GM18873 (cell line): ENCODE measurements at regions not wholly inside any gene's neighbourhood (a gene's known extent, or its start where the extent isn't known, plus 50 kb on each side); places are given as distances from the start of the nearest gene placed in this dataset.
"Not testable (repeated sequence)": the region's sequence is repeated elsewhere in the genome, so short reads cannot be mapped to it uniquely, and the experiment has no call there.

Experiments used
- ATAC-seq: cut with Tn5 transposase; IDR thresholded peaks from one replicate; pipeline ENCODE4 v1.9.1; 2021; ENCODE audit warnings: mild to moderate bottlenecking, moderate library complexity, moderate number of reproducible peaks; ENCODE audit not compliant: unreplicated experiment, low FRiP score

DNA sequence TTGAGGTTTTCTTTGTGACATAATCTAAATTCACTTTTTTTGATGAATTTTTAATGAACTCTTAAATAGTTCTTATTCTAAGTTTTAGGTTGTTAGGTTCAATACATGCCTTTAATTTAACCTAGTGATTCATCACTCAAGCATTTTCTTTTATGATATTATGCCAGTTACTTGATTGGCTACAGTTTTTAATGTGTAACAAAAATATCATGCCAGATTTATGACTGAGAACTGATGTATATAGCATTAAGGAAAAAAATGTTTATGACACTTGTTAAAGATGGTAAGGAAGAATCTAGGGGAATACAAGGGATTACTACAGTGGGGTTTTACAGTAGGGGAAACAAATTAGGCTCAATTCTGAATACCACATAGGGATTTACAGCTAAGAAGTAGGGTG, 103.1 kb downstream of the VGLL3 start:
- no peak for ATAC-seq

DNA sequence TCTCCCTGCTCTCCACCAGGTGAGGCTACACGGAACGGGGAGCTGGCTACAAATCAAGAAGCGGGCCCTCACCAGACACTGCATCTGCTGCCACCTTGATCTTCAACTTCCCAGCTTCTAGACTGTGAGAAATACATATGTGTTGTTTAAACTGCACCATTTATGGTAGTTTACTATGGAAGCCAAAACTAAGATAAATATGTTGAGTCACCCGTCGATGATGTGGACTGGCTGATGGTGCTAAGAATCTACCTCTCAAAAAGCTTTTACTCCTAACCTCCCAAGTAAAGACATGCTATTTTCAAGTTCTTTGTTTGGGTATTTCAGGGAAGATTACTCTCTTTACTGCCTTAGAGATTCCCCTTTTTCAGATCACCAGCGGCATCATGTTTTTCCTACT, 110.9 kb downstream of the VGLL3 start:
- no peak for ATAC-seq

DNA sequence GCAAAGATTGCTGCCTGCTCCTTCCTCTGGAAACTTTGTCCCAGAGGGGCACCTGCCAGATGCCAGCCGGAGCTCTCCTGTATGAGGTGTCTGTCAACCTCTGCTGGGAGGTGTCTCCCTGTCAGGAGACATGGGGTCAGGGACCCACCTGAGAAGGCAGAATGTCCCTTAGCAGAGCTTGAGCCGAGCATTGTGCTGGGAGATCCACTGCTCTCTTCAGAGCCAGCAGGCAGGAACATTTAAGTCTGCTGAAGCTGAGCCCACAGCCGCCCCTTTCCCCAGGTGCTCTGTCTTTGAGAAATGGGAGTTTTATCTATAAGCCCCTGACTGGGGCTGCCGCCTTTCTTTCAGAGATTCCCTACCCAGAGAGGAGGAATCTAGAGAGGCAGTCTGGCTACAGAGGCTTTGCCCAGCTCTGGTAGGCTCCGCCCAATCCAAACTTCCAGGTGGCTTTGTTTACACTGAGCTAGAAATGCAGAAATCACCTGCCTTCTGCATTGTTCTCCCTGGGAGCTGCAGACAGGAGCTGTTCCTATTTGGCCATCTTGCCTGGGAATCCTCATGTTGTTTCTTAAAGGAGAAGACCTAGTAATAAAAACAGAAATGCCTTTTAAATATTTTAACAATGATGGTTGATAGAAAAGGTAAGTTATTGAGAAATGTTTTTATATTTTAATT, 114.3 kb downstream of the VGLL3 start:
- not testable (repeated sequence) for ATAC-seq

GRCh38 chr3:86874790-86875189, 116.2 kb downstream of the VGLL3 start:
- ATAC-seq, result not testable (repeated sequence)

- ATAC-seq, result no peak
Measured at GRCh38 chr3:86869566-86869965, 121.4 kb downstream of the VGLL3 start.

DNA sequence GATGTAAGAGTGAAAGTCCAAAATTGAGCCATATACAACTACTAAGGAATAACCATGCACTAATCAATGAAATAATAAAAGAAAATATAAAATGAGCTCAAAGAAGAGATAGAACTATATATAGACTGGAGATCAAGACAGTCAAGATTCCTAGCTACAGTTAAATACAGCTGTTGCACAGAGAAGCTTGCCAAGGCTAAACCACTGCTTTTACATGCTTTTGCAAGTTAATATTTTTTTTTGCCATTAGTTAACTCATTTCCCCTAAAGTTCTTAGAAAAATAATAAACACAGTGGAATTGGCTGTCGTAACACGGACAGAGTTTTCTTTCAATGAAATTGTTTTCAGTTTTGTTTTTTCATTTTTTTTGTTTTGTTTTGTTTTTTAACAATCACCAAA, 123.0 kb downstream of the VGLL3 start:
- ATAC-seq, result no peak

DNA sequence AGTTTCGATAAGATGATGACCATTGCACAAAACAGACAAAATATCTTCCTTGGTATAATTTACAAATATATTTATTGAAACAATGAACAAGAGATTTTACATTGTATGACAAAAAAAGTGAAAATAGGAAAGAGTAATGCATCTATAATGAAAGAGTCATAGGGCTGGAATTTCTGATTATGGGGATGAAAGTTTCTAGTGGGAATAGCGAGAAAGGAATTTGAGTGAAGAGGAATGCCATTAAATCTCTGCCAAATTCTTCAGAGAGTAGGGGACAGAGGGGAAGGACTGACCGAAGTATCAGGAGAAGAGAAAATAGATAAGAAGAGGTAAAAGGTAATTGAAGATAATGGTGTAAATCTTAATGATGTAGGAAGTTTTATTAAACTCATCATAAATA, 125.4 kb downstream of the VGLL3 start:
- ATAC-seq, result no peak

- ATAC-seq, result no peak
Measured at GRCh38 chr3:86856711-86857110, 134.2 kb downstream of the VGLL3 start.

- ATAC-seq, result no peak
Measured at GRCh38 chr3:86849991-86850390, 141.0 kb downstream of the VGLL3 start.

DNA sequence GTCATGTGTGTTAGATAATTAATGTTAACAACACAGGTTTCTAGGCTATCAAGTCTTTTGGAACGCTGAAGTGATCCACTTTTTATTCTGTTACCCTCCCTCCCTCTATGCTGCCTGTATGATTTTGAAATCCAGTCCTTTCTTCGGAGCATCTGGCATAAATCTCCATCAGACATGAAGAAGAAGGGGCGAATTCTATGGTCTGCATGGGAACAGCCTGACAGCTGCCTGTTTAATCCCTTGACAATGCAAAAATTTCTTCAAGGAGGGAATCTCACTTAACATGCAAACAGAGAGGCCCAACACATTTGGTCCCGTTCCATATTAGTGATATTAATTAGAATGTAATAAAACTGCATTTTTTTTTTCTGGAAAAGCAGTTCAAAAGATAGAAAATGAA, 145.2 kb downstream of the VGLL3 start:
- ATAC-seq, result no peak

- no peak for ATAC-seq
Measured at GRCh38 chr3:86838927-86839326, 152.0 kb downstream of the VGLL3 start.

DNA sequence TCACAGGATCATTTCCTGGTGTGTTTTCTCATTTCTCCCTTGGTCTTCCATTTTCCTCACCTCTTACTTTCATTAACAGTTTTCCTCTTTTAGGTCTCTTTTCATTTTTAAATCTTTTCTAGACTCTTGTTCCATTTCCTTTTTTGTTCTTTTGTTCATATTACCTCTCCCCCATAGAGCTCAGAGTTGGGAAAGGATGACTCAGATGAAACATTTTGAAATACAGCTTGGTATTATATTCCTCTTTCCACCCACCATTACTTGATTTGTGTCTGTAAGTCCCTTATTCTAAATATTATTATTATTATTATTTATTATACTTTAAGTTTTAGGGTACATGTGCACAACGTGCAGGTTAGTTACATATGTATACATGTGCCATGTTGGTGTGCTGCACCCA, 153.1 kb downstream of the VGLL3 start:
- ATAC-seq, result no peak

GRCh38 chr3:86830566-86830965, 160.4 kb downstream of the VGLL3 start:
- ATAC-seq, result no peak

DNA sequence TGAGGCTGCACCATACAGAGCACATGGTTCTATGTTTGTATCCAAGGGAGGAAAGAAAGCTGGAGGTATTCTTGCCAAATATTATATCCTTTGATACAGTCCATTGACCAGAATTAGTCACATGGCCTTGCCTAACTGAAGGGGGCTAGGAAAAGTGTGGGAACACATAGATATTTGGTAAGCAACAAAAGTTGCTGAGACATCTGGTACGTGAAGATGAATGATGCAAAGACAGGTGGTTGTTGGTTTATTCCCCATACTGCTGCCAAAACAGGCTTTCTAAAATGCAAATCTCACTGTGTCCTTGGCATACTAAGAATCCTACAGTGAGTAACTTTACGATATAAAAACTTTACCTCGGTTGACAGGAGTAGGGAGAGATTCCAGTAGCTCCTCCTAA, 162.2 kb downstream of the VGLL3 start:
- no peak for ATAC-seq

DNA sequence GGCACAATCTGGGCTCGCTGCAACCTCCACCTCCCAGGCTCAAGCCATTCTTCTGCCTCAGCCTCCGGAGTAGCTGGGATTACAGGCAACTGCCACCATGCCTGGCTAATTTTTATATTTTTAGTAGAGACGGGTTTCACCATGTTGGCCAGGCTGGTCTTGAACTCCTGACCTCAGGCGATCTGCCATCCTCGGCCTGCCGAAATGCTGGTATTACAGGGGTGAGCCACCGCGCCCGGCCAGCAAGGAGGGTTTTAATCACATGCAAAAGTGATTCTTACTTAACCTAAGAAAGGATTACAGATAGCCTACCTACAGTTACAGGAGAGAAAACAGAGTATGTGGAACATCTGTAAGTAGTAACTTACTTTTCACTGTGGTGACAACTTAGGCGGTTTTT, 163.4 kb downstream of the VGLL3 start:
- ATAC-seq, result not testable (repeated sequence)

DNA sequence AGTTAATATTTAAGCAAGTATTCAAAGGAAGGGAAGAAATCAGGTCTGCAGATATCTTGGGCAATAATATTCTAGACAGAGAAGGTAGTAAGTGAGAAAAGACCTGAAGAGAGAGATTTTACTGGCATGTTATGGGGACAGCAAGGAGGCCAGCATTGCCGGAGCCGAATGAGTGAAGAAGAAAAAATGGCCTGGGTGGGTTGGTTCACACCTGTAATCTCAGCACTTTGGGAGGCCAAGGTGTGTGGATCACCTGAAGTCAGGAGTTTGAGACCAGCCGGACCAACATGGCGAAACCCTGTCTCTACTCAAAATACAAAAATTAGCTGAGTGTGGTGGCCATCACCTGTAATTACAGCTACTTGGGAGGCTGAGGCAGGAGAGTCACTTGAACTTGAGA, 164.7 kb downstream of the VGLL3 start:
- no peak for ATAC-seq

GRCh38 chr3:86815880-86816279, 175.1 kb downstream of the VGLL3 start:
- no peak for ATAC-seq

- ATAC-seq, result no peak
Measured at GRCh38 chr3:86814918-86815655, 175.9 kb downstream of the VGLL3 start.

- no peak for ATAC-seq
Measured at GRCh38 chr3:86814321-86814720, 176.6 kb downstream of the VGLL3 start.

DNA sequence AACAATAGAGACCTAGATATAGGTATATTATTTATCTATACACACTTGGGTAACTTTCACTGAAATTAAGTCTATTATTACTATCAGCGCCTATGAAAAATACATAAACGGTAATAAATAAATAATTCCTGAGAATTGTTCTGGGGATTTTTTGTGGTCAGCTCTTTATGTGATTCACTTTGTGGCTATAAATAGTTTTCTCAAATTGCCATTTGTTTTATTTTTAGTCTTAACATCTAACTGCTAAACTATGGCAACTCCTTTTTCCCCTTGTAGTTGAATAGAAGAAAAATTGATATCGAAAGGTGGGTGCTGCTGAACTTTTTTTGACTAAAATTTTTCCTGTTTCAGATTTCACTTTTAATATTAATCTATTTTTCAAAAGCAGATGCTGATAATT, 189.0 kb downstream of the VGLL3 start:
- ATAC-seq, result no peak

- no peak for ATAC-seq
Measured at GRCh38 chr3:86801066-86801465, 189.9 kb downstream of the VGLL3 start.

DNA sequence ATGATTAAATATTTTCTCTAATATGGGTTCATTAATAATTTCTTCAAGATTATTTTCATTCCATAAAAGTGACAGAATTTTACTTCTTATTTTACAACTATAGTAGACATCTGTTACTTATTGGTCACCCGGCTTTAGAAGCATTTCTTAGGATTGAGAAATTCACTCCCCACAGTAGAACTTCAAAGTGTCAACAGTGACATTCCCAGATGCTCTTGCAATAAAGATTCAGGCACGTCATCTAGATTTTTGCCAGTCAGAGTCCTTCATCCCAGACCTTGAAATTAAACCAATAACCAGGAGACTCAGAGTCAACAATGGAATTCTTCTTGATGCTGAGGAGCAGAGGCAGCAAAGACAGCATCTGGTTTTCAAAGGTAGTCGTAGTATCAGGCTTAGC, 190.8 kb downstream of the VGLL3 start:
- ATAC-seq, result no peak
